GM19467 (cell line): ENCODE measurements at regions not wholly inside any gene's neighbourhood (a gene's known extent, or its start where the extent isn't known, plus 50 kb on each side); places are given as distances from the start of the nearest gene placed in this dataset.
"Not testable (repeated sequence)": the region's sequence is repeated elsewhere in the genome, so short reads cannot be mapped to it uniquely, and the experiment has no call there.

ENCODE experiments used
- ATAC-seq: cut with Tn5 transposase; IDR thresholded peaks from one replicate; pipeline ENCODE4 v1.9.1; 2021; ENCODE audit warnings: mild to moderate bottlenecking, moderate library complexity; ENCODE audit not compliant: unreplicated experiment

DNA sequence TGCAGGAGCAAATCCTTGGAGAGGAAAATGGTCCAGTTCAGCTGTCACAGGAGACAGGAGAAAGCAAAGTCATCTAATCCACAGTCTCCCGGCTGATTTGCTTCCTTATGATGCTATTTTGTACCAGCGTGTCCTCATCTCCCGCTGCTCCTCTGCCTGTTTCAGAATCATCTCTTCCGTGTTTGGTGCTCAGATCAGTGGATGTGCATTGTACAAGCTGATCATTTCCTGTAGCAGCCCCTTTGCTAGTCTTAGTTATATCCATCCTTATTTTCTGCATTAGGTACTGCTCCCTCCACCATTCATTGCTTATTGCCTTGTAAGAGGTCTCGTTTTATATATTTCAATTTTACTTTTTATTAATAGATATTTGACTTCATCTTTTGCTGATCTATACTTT lies 219.9 kb upstream of the PRSS58 start:
- ATAC-seq, result not testable (repeated sequence)

GRCh38 chr7:142477079-142477651 lies 219.3 kb upstream of the PRSS58 start:
- ATAC-seq, result no peak

- no peak for ATAC-seq
Observed at GRCh38 chr7:142476077-142476476, 218.2 kb upstream of the PRSS58 start.

DNA sequence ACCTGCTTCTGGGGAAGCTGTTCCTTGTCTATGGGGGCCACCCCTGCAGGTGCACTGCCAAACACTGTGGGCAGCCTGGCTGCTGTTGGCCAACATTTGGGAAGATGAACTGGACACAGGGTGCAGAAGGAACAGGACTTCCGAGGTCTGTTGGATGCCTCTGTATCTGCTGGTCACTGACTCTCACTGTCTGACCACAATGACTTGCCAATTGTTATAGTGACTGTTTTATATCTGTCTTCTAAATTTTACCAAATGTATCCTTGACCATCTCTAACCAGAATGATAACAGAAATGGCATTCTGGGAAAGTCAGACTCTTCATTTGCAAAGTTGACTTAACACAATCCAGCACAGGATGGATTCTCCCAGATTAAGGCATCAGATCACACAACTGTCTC lies 214.0 kb upstream of the PRSS58 start:
- no peak for ATAC-seq

DNA sequence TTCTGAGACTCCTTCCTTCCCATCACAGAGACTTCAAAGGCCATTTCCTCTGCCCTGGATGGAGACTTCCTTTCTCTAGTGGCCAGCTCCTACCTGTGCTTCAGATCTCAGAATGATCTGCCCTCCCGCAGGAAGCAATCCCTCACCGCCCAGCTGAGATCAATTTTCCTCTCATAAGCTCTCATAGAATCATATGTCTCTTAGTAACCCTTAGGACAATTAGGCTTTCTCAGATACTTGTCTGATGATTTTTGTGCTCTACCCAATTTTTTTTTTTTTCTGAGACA lies 212.6 kb upstream of the PRSS58 start:
- no peak for ATAC-seq

GRCh38 chr7:142469696-142470543 lies 212.1 kb upstream of the PRSS58 start:
- ATAC-seq, result no peak

GRCh38 chr7:142468871-142469665 lies 211.2 kb upstream of the PRSS58 start:
- no peak for ATAC-seq

DNA sequence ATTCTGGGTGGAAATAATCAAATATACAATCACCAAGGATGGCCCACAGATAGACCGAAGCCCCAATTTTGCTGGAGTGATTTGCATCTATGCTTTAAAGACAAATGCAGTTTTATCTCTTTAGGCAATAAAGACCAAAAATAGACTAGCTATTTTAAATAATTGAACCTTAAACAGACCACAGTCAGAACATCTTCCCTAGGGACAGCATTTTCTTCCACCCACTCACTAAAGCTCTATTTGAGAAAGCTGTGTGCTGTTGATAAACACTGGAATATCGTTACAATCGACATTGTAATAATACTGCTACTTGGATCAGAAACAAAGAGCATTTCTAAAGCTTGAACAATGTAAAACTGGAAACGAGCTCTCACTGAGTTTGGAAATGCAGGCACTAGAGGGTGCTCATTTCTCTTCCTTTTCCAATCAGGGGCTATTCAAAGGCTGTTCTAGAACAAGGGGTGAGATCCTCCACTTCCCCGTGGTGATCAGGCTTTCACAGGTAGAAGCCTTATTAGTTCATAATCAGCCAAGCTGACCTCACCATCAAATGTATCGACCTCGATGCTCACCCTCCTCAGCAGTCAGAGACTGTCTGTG lies 209.3 kb upstream of the PRSS58 start:
- not testable (repeated sequence) for ATAC-seq

DNA sequence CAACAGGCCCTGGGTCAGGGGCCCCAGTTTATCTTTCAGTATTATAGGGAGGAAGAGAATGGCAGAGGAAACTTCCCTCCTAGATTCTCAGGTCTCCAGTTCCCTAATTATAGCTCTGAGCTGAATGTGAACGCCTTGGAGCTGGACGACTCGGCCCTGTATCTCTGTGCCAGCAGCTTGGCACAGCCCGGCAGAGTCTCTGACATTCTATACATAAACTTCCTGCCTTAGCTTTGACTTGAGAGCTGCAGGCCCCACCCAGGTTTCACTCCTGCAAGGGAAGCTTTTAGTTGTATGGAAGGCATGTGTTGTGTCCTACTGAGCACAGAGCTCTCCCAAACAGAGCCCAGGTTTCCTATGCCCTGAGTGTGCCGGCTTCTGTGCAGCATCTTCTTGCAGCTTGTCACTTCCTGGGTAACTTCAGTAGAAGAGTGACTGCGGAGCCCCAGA lies 205.6 kb upstream of the PRSS58 start:
- no peak for ATAC-seq

GRCh38 chr7:142461437-142461836 lies 203.6 kb upstream of the PRSS58 start:
- no peak for ATAC-seq

- no peak for ATAC-seq
Observed at GRCh38 chr7:142460402-142461117, 202.7 kb upstream of the PRSS58 start.

- ATAC-seq, result peak; percentile 87
Observed at GRCh38 chr7:142459551-142459963, 201.7 kb upstream of the PRSS58 start.

GRCh38 chr7:142457146-142457703 lies 199.4 kb upstream of the PRSS58 start:
- ATAC-seq, result no peak

- no peak for ATAC-seq
Observed at GRCh38 chr7:142455392-142455791, 197.5 kb upstream of the PRSS58 start.

GRCh38 chr7:142454862-142455261 lies 197.0 kb upstream of the PRSS58 start:
- ATAC-seq, result no peak

- ATAC-seq, result no peak
Observed at GRCh38 chr7:142452791-142453190, 194.9 kb upstream of the PRSS58 start.

DNA sequence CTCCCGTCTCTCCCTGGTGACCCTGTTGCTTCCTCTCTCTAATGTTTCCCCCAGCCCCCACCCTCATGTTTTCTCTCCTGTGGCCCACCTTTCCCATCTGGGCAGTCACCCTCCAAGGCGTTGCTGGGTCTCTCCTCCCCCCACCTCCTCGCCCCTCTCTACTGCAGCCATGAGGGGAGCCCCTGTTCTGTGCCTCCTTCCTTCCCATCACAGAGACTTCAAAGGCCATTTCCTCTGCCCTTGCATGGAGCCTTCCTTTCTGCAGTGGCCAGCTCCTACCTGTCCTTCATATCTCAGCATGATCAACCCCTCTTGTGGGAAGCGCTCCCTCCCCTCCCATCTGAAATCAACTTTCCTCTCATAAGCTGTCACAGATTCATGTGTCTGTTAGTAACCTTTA lies 194.0 kb upstream of the PRSS58 start:
- ATAC-seq, result no peak

DNA sequence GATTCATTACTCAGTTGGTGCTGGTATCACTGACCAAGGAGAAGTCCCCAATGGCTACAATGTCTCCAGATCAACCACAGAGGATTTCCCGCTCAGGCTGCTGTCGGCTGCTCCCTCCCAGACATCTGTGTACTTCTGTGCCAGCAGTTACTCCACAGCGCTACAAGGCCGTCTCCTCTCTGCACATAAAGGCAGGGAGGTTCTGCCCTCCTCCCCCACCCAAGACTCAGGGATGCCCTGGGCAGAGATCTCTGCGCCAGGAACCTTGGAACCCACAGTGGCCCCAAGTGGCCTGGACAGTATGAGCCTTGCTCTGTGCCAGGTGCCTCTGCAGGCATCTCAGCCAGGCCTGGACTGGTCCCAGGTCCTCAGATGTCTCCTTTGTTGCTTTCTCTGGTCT lies 193.4 kb upstream of the PRSS58 start:
- ATAC-seq, result no peak

DNA sequence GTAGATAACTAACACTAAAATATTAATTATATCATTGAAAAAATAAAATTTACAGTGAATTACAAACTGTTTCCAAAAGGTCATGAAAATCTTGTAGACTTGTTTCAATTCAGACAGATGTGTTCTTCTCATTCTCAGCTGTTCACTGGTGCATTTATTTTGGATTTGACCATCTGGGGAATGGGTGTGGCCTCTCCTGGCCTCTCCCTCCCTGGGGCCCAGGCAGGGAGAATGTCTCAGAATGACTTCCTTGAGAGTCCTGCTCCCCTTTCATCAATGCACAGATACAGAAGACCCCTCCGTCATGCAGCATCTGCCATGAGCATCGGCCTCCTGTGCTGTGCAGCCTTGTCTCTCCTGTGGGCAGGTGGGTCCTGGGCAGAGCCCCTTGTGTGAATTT lies 192.8 kb upstream of the PRSS58 start:
- no peak for ATAC-seq

DNA sequence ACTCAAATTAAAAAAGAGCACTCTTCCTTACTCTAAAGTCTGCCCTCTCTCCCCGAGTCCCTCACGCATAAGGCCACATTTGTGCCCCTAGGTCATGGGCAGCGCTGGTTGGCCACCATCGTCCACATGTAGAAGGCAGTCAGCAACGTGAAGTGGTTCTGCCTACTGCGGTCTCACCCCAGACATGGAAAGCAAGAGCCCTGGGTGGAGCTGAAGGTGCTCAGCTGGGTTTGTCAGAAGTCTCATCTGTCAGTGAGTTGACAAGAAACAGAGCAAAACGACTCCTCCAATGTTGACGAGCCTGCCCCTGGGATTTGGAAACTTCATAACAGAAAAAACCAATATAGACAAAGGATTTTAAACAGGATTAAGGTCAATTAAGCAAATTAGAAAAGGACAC lies 192.3 kb upstream of the PRSS58 start:
- ATAC-seq, result no peak

- not testable (repeated sequence) for ATAC-seq
Observed at GRCh38 chr7:142448857-142449256, 191.0 kb upstream of the PRSS58 start.
